ENCODE measurements at regions not wholly inside any gene's neighbourhood (a gene's known extent, or its start where the extent isn't known, plus 50 kb on each side); places are given as distances from the start of the nearest gene placed in this dataset.

- no peak for DNase-seq
These were observed 519.3 kb upstream of the CADM2 start for GRCh38 chr3:84439476-84439875.

DNA sequence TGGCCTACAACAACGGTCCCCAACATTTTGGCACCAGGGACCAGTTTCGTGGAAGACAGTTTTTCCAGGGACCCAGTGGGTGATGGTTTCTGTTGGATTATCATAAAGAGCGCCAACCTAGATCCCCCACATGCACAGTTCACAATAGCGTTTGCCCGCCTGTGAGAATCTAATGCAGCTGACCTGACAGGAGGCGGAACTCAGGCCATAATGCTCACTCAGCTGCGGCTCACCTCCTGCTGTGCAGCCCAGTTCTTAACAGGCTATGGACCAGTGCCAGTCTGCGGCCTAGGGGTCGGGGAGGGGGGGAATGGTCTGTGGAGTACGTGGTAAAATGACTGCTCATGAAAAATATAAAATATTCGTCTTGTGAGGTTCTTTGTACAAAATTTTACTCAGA lies 518.5 kb upstream of the CADM2 start:
- DNase-seq, result no peak

GRCh38 chr3:84442533-84442932 lies 516.3 kb upstream of the CADM2 start:
- no peak for DNase-seq

DNA sequence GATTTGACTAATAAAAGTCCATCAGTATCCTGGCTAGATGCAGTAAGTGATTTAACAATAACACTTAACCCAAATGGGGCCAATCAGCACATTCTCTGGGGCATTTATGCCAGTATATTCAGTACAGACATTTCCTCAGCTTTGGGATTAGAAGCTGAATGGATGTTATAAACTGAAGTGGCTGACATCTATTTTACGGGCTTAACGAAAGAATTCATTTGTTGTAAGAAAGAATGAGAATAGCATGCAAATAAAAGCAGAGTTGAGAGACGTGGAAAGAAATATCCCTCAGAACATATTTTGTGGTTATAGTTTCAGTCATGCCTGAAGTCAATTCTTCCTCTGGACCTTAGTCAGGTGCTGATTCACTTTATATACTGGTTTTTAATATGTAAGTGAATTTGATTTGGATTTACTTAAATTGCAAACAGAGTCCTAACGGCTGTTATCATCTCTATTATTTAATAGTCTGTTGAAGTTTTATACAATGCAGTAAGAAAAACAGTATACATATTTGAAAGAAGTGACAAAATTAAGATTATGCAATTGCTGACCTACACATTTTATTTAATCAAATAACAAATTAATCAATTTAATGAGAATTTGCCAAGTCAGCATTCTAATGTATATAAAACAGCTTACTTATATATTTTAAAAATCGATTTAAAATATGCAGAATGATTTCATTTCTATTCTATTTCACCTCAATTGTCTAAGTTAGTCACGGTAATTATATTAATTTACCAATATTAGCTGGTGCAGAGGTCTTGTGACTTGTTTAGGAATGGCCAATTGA lies 513.9 kb upstream of the CADM2 start:
- no peak for DNase-seq

GRCh38 chr3:84487296-84487695 lies 471.5 kb upstream of the CADM2 start:
- no peak for DNase-seq

DNA sequence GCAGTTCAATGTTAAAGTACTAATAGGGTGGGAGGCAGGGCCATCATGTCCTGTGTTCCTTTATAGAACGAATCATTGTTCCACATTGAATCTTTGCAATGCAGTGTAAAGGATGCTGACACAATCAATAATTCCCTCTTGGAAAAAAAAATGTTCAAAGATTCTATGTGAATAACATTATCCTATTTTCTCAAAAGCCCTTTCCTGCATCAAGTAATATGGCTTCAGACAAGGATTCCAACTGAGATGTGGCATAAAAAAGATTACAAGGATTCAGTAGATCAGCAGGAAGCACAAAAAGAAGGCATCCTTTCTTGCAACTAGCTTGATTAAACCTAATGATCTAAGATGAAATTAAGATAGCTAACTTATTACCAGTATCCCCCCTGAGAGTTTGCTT lies 454.0 kb upstream of the CADM2 start:
- no peak for DNase-seq

DNA sequence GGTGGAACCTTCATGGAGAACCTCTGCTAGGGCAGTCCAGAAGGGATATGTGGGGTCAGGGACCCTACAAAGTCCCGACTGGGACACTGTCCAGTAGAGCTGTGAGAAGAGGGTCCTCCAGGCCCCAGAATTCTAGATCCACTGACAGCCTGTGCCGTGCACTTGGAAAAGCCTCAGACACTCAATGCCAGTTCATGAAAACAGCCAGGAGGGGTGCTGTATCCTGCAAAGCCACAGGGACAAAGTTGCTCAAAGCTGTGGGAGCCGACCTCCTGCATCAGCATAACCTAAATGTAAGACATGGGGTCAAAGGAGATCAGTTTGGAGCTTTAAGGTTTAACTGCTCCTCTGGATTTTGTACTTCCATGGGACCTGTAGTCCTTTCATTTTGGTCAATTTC lies 448.8 kb upstream of the CADM2 start:
- no peak for DNase-seq

DNA sequence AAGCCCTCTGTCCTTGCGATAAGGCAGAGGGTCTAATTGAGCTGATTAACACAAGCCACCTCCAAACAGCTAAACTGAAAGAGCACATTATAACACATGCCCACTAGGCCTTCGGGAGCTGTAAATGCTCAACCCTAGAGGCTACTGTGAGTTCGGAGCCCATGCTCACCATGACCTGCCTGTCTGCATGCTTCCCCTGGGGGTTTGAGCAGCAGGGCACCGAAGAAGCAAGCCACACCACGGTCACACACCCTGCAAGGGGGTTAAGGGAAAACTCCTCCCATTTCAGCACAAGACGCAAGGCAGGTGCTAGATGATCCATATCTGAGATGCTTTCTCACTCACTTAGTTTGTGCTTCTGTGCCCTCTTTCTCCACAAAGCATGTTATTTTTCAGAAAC lies 435.9 kb upstream of the CADM2 start:
- DNase-seq, result no peak

GRCh38 chr3:84536916-84537315 lies 421.9 kb upstream of the CADM2 start:
- DNase-seq, result no peak

DNA sequence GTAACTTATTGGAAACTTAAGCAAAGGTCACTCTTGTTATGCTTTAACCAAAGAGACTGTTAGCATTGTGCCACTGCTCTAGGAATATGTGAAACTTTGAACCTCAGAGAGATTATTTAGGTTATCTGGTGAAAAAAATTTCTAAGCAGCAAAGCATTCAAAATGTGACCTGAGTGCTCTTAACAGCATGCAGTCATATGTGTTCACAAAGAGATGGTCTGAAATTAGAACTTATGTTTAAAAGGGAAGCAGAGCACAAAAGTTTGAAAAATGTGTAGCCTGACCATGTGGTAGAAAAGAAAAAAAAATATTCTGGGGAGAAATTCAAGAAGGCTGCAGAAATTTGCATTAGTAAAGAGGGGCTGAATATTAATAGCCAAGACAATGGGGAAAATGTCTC lies 420.2 kb upstream of the CADM2 start:
- no peak for DNase-seq

DNA sequence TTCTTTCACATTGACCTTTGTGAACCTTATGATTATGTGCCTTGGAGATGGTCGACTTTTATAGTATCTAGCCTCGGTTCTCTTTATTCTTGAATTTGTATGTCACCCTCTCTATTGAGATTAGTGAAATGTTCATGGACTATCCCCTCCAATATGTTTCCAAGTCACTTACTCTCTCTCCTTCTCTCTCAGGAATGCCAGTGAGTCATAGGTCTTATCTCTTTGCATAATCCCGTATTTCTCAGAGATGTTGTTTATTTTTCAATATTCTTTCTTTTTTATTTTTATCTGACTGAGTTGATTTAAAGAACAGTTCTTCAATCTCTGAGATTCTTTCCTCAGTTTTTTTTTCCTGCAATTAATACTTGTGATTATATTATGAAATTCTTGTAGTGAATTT lies 411.6 kb upstream of the CADM2 start:
- no peak for DNase-seq

- DNase-seq, result peak in 1 of 2 donors; percentile 9
These were observed 410.5 kb upstream of the CADM2 start for GRCh38 chr3:84547971-84548970.

GRCh38 chr3:84555629-84556028 lies 403.2 kb upstream of the CADM2 start:
- no peak for DNase-seq

DNA sequence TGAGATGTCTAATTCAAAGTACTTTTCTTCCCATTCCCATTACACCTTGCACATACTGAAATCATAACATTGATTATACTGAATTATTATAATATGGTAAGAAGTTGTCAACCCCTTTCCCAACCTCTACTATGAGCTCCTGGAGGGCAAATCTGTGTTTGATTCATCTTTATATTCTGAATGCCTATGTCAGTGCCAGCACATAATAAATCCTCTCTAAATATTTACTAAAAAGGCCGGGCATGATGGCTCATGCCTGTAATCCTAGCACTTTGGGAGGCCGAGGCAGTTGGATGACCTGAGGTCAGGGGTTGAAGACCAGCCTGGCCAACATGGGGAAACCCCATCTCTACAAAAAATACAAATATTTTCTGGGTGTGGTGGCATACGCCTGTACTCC lies 392.5 kb upstream of the CADM2 start:
- no peak for DNase-seq

- no peak for DNase-seq
These were observed 391.0 kb upstream of the CADM2 start for GRCh38 chr3:84567796-84568195.

DNA sequence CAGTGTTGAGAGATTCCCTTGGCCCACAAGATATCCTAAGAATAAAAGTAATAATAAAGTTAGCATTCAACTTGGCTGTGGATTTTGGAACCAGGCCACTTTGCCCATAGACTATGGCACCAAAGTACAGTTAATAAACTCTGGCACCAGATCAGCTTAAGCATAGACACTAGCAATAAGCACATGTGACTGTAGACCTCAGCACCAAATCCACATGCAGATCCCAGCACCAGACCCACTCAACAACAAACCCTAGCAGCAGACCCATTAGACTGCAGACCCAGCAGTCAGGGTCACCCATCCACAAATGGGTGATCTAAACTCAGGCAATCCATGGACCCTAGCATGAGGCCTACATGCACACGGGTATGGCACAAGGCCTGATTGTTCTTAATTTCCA lies 384.8 kb upstream of the CADM2 start:
- no peak for DNase-seq

GRCh38 chr3:84586427-84586826 lies 372.4 kb upstream of the CADM2 start:
- no peak for DNase-seq

DNA sequence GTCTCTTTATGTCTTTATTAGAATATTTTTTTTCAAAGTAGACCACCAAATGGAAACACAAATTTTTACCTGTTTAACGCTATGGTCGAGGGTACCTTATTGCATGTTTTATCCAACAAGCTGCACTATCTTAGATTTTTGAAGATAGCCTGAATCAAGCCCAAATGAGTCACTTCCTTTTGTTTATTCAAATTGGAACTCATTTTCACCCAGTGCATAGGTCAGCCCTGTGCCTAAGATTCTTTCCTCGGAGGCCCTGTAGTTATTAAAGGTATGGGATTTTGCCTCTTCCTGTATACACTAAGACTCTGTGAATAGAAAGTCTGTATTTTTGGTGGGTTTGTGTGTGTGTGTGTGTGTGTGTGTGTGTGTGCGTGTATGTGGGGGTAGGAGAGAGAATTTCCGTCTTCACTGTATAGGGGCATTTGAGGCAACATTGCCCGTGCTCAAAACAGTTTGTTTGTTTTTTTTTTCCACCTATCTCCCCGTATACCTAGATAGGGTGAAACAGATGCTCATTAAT lies 358.0 kb upstream of the CADM2 start:
- DNase-seq, result no peak

- no peak for DNase-seq
These were observed 357.5 kb upstream of the CADM2 start for GRCh38 chr3:84601303-84601702.

- DNase-seq, result no peak
These were observed 337.0 kb upstream of the CADM2 start for GRCh38 chr3:84621823-84622222.

DNA sequence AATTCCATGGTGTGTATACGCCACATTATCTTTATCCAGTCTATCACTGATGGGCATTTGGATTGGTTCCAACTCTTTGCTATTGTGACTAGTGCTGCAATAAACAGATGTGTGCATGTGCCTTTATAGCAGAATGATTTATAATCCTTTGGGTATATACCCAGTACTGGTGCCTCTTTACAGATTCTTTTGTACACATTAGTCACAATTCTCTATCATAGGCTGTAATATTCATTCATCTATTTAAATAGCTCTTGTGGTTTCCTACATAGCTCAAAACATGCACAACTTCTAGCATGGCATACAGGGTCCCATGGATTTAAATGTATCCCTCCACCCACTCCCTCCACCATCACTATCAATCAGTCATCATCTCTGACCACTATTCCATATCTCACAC lies 324.1 kb upstream of the CADM2 start:
- no peak for DNase-seq

DNA sequence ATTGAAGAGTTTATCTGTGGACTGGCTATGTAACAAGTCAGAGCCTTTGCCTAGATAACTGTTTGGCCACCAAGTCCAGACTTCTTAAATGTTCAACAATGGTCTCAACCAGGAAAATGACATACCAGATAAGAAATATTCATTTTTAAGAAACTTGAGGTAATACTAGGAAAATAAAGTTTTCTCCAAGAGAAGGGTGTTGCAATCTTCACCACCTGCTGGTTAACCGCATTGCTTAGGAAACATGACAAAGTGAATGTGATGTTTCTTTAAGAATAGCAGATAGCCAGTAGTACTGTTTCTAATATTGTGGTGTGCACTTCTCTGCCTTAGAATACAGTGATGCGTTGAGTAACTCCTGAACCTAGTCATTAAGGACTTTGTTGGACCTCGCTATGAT lies 321.5 kb upstream of the CADM2 start:
- no peak for DNase-seq

GRCh38 chr3:84666468-84666867 lies 292.3 kb upstream of the CADM2 start:
- no peak for DNase-seq

Measured in right lung (tissue), 2 donors.